Amniotic epithelial cell (primary cell): ENCODE measurements at regions not wholly inside any gene's neighbourhood (a gene's known extent, or its start where the extent isn't known, plus 50 kb on each side); places are given as distances from the start of the nearest gene placed in this dataset.

Experiments
- DNase-seq: peaks from one replicate; pipeline ENCODE4 v3.0.0-alpha.2; 2010; ENCODE audit warnings: low read depth

- no peak for DNase-seq
Measured at GRCh38 chr6:91523511-91523910, 936.6 kb upstream of the MAP3K7 start.

- DNase-seq, result no peak
Measured at GRCh38 chr6:91521999-91522398, 935.1 kb upstream of the MAP3K7 start.

- DNase-seq, result no peak
Measured at GRCh38 chr6:91509711-91510110, 922.8 kb upstream of the MAP3K7 start.

- DNase-seq, result no peak
Measured at GRCh38 chr6:91509039-91509438, 922.2 kb upstream of the MAP3K7 start.

- no peak for DNase-seq
Measured at GRCh38 chr6:91506509-91506908, 919.6 kb upstream of the MAP3K7 start.

- DNase-seq, result no peak
Measured at GRCh38 chr6:91505199-91505598, 918.3 kb upstream of the MAP3K7 start.

- no peak for DNase-seq
Measured at GRCh38 chr6:91501930-91502329, 915.1 kb upstream of the MAP3K7 start.

- DNase-seq, result no peak
Measured at GRCh38 chr6:91500689-91501303, 913.9 kb upstream of the MAP3K7 start.

- no peak for DNase-seq
Measured at GRCh38 chr6:91498576-91498975, 911.7 kb upstream of the MAP3K7 start.

GRCh38 chr6:91497770-91498169, 910.9 kb upstream of the MAP3K7 start:
- no peak for DNase-seq

- DNase-seq, result no peak
Measured at GRCh38 chr6:91490671-91491301, 903.9 kb upstream of the MAP3K7 start.

- DNase-seq, result no peak
Measured at GRCh38 chr6:91487696-91488392, 901.0 kb upstream of the MAP3K7 start.

GRCh38 chr6:91486200-91486599, 899.3 kb upstream of the MAP3K7 start:
- DNase-seq, result no peak

- no peak for DNase-seq
Measured at GRCh38 chr6:91485047-91485446, 898.2 kb upstream of the MAP3K7 start.

- DNase-seq, result no peak
Measured at GRCh38 chr6:91483415-91484105, 896.7 kb upstream of the MAP3K7 start.

- DNase-seq, result no peak
Measured at GRCh38 chr6:91482498-91482897, 895.6 kb upstream of the MAP3K7 start.

- DNase-seq, result no peak
Measured at GRCh38 chr6:91480402-91480801, 893.5 kb upstream of the MAP3K7 start.

GRCh38 chr6:91477688-91478087, 890.8 kb upstream of the MAP3K7 start:
- DNase-seq, result no peak

GRCh38 chr6:91476000-91476399, 889.1 kb upstream of the MAP3K7 start:
- peak; percentile 26 for DNase-seq

GRCh38 chr6:91465393-91465792, 878.5 kb upstream of the MAP3K7 start:
- no peak for DNase-seq

- DNase-seq, result no peak
Measured at GRCh38 chr6:91464718-91465117, 877.8 kb upstream of the MAP3K7 start.

- no peak for DNase-seq
Measured at GRCh38 chr6:91464201-91464600, 877.3 kb upstream of the MAP3K7 start.

GRCh38 chr6:91462241-91462640, 875.4 kb upstream of the MAP3K7 start:
- DNase-seq, result peak; percentile 54
